ENCODE measurements at regions not wholly inside any gene's neighbourhood (a gene's known extent, or its start where the extent isn't known, plus 50 kb on each side); places are given as distances from the start of the nearest gene placed in this dataset.
"Not testable (repeated sequence)": the region's sequence is repeated elsewhere in the genome, so short reads cannot be mapped to it uniquely, and the experiment has no call there.

DNA sequence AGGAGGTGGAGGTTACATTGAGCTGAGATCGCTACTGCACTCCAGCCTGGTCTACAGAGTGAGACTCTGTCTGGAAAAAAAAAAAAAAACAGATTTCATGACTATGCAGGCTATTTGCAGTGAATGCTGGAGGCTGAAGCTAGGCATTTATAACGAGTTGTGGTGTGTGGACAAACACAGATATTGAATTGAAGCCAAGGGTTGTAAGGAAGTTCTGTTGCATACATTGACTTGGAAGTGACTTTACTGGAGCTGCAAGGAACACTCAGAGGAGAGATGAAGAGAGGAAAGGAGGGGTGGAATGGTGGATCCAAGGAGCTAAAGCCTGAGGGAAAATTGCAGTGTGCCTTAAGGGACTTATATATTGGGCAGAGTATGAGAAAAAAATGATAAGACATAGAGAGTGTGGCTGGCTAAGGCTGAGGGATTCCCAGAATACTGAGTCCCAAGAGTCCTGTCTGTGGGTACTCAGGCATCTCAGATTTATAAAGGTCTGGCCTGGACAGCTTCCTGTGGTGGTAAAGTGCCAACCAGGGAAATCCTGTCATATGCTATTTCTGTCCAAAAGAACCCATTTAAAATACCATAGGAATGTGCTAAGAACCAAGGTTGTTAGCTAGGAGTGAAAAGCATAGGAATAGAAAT, 87.8 kb upstream of the GUCY1A1 start:
- Histone ChIP-seq H3K79me2 (ENCODE audit: low read depth) (no peaks in the 10 kb centered on the region), H3K27ac (no peak overlapping the region), H3F3A (ENCODE audit: insufficient read depth, low read depth) (no peaks in the 10 kb centered on the region), H2AFZ (no peak overlapping the region), H3K4me2 (no peak overlapping the region), H3K4me3 (no peak overlapping the region), H3K9me2 (ENCODE audit: insufficient read depth) (no peaks in the 10 kb centered on the region), H4K20me1 (ENCODE audit: insufficient read depth) (no peaks in the 10 kb centered on the region), H3K9me3 (ENCODE audit: insufficient read depth, low read depth) (no peaks in the 10 kb centered on the region), H3K36me3 (ENCODE audit: low read depth) (no peaks in the 10 kb centered on the region), H3K4me1 (replicated peaks; ENCODE audit: insufficient read depth) (no peaks in the 10 kb centered on the region), H3K27me3 (ENCODE audit: insufficient read depth, low read depth) (no peaks in the 10 kb centered on the region)
- DNase-seq, result no peak
- TF ChIP-seq CTCF (conservative IDR thresholded peaks at IDR 0.05), result no peak
- no peak for TF ChIP-seq EZH2 (IDR thresholded peaks at IDR 0.05; ENCODE audit: low read depth)
- intact Hi-C loops (cut with micrococcal nuclease; ENCODE audit: unreplicated experiment), result no loop called here
- CTCF ChIA-PET, result no interaction called here
- POLR2A ChIA-PET (ENCODE audit: unreplicated experiment), result no interaction called here
- BruUV-seq (replicated peaks), result no TSS peak

DNA sequence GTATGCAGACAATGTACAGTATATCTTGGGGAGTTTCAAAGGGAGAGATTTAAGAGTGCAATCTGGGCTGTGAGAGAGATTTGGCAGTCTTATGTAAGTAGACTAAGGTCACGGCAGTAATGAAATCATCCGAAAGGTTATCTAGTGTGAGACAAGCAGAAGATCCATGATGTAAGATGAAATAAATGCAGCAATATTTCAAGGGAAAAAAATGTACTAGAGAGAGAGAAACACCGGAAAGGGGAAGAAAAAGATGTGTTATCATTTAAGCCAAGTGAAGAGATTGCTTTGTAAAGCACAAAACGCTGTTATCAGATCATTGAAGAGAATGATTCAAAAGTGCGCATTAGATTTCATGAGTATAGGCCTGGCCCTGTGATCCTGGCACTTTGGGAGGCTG, 88.4 kb upstream of the GUCY1A1 start:
- Histone ChIP-seq H3K4me3 (no peak overlapping the region), H3K4me1 (replicated peaks; ENCODE audit: insufficient read depth) (no peaks in the 10 kb centered on the region), H3K27me3 (ENCODE audit: insufficient read depth, low read depth) (no peaks in the 10 kb centered on the region), H3K27ac (no peak overlapping the region), H4K20me1 (ENCODE audit: insufficient read depth) (no peaks in the 10 kb centered on the region), H3K9me2 (ENCODE audit: insufficient read depth) (no peaks in the 10 kb centered on the region), H3F3A (ENCODE audit: insufficient read depth, low read depth) (no peaks in the 10 kb centered on the region), H3K9me3 (ENCODE audit: insufficient read depth, low read depth) (no peaks in the 10 kb centered on the region), H3K79me2 (ENCODE audit: low read depth) (no peaks in the 10 kb centered on the region), H3K36me3 (ENCODE audit: low read depth) (no peaks in the 10 kb centered on the region), H2AFZ (no peak overlapping the region), H3K4me2 (no peak overlapping the region)
- no peak for DNase-seq
- ChIA-PET CTCF (no interaction called here), POLR2A (ENCODE audit: unreplicated experiment) (no interaction called here)
- no peak for TF ChIP-seq EZH2 (IDR thresholded peaks at IDR 0.05; ENCODE audit: low read depth)
- TF ChIP-seq CTCF (conservative IDR thresholded peaks at IDR 0.05), result no peak
- intact Hi-C loops (cut with micrococcal nuclease; ENCODE audit: unreplicated experiment), result no loop called here
- no TSS peak for BruUV-seq (replicated peaks)

- H3K4me1 ChIP-seq (replicated peaks; ENCODE audit: insufficient read depth); H3K9me2 ChIP-seq (ENCODE audit: insufficient read depth); H3K27ac ChIP-seq; H2AFZ ChIP-seq; DNase-seq; H3K36me3 ChIP-seq (ENCODE audit: low read depth); H3K4me3 ChIP-seq; H3K79me2 ChIP-seq (ENCODE audit: low read depth); intact Hi-C loops (cut with micrococcal nuclease; ENCODE audit: unreplicated experiment); POLR2A ChIA-PET (ENCODE audit: unreplicated experiment); BruUV-seq (replicated peaks); H3F3A ChIP-seq (ENCODE audit: insufficient read depth, low read depth); H4K20me1 ChIP-seq (ENCODE audit: insufficient read depth); H3K27me3 ChIP-seq (ENCODE audit: insufficient read depth, low read depth); CTCF ChIA-PET; H3K4me2 ChIP-seq; H3K9me3 ChIP-seq (ENCODE audit: insufficient read depth, low read depth): not testable (repeated sequence)
Measured at GRCh38 chr4:155574329-155574728, 92.3 kb upstream of the GUCY1A1 start.

DNA sequence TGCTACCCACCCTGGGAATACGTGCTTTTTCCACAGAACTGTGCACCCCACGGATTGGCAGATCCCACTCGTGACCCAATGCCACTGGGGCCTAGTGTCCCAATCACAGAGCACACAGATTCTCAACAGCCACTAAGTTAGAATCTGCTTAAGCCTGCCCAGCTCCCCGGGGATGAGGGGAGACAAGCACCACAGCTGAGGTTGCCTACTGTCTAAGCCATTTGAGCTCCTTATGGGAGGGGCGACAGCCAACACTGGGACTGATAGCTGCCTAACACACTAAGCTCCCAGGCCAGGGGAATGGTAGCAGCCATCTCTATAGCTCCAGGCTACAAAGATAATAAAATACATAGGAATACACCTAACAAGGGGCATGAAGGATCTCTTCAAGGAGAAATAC, 93.5 kb upstream of the GUCY1A1 start:
- H3K27ac ChIP-seq, result no peak overlapping the region
- H3K4me2 ChIP-seq, result no peak overlapping the region
- TF ChIP-seq CTCF (conservative IDR thresholded peaks at IDR 0.05), result no peak
- TF ChIP-seq EZH2 (IDR thresholded peaks at IDR 0.05; ENCODE audit: low read depth), result no peak
- H3F3A ChIP-seq (ENCODE audit: insufficient read depth, low read depth), result no peaks in the 10 kb centered on the region
- DNase-seq, result no peak
- intact Hi-C loops (cut with micrococcal nuclease; ENCODE audit: unreplicated experiment), result no loop called here
- H3K27me3 ChIP-seq (ENCODE audit: insufficient read depth, low read depth), result no peaks in the 10 kb centered on the region
- H2AFZ ChIP-seq, result no peak overlapping the region
- no peaks in the 10 kb centered on the region for H3K79me2 ChIP-seq (ENCODE audit: low read depth)
- no peaks in the 10 kb centered on the region for H4K20me1 ChIP-seq (ENCODE audit: insufficient read depth)
- H3K4me3 ChIP-seq, result no peak overlapping the region
- no peaks in the 10 kb centered on the region for H3K9me2 ChIP-seq (ENCODE audit: insufficient read depth)
- H3K36me3 ChIP-seq (ENCODE audit: low read depth), result no peaks in the 10 kb centered on the region
- H3K4me1 ChIP-seq (replicated peaks; ENCODE audit: insufficient read depth), result no peaks in the 10 kb centered on the region
- no TSS peak for BruUV-seq (replicated peaks)
- POLR2A ChIA-PET (ENCODE audit: unreplicated experiment), result no interaction called here
- CTCF ChIA-PET, result no interaction called here
- no peaks in the 10 kb centered on the region for H3K9me3 ChIP-seq (ENCODE audit: insufficient read depth, low read depth)
